HFF-Myc (cell line): ENCODE measurements at regions not wholly inside any gene's neighbourhood (a gene's known extent, or its start where the extent isn't known, plus 50 kb on each side); places are given as distances from the start of the nearest gene placed in this dataset.

Source experiments
- DNase-seq: peaks from one replicate; pipeline ENCODE4 v3.0.0-alpha.2; 2011; ENCODE audit warnings: low read depth; ENCODE audit errors: extremely low read depth
- H3K4me3 ChIP-seq: replicated peaks from 2 replicates; pipeline ENCODE4 v1.5.1; 2011; ENCODE audit warnings: low read depth, mild to moderate bottlenecking, control low read depth, low read length
- TF ChIP-seq, protein P1 (sequence below): IDR thresholded peaks from 2 replicates; pipeline ENCODE4 v1.5.1; 2012; ENCODE audit warnings: mild to moderate bottlenecking, low read depth, low read length, control low read depth; ENCODE audit errors: missing control alignments

DNA sequence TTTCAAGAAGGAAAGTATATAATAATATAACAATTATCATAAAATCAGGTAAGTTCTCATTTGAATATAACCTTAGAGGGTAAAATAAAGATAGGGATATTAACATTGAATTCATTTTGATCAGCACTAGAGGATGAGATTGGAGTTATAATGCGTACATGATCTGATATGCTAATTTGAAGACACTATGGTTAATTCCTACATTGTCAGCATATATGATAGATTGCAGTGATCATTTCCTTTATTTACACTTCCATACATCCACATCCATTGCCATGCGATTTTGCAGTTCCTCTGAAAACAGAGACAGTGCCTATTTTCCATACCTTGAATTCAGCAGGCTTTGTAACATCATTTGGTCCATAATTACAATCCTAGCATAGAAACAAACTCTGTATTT is 519.2 kb downstream of the CCDC85A start:
- no peak overlapping the region for H3K4me3 ChIP-seq
- no peak for DNase-seq
- TF ChIP-seq, protein P1, sequence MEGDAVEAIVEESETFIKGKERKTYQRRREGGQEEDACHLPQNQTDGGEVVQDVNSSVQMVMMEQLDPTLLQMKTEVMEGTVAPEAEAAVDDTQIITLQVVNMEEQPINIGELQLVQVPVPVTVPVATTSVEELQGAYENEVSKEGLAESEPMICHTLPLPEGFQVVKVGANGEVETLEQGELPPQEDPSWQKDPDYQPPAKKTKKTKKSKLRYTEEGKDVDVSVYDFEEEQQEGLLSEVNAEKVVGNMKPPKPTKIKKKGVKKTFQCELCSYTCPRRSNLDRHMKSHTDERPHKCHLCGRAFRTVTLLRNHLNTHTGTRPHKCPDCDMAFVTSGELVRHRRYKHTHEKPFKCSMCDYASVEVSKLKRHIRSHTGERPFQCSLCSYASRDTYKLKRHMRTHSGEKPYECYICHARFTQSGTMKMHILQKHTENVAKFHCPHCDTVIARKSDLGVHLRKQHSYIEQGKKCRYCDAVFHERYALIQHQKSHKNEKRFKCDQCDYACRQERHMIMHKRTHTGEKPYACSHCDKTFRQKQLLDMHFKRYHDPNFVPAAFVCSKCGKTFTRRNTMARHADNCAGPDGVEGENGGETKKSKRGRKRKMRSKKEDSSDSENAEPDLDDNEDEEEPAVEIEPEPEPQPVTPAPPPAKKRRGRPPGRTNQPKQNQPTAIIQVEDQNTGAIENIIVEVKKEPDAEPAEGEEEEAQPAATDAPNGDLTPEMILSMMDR: no peak

DNA sequence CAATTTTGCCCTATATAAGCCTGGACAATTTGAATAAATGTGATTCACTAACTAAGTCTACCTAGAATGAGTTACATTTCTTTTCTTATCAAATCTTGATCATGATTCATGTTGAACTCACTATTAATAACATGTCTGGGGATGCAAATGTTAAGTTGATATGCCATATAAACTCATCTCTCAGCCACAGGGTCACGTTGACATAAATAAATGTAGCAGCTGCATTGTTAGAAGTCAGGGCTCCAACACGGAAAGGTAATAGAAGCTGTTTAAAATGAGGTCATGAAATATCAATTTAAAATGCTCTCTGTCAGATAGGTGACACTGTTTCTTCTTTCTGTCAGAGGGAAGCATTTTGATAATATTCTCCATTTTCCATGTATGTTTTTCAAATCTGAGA is 521.9 kb downstream of the CCDC85A start:
- TF ChIP-seq, protein P1: no peak
- DNase-seq: no peak
- no peak overlapping the region for H3K4me3 ChIP-seq

DNA sequence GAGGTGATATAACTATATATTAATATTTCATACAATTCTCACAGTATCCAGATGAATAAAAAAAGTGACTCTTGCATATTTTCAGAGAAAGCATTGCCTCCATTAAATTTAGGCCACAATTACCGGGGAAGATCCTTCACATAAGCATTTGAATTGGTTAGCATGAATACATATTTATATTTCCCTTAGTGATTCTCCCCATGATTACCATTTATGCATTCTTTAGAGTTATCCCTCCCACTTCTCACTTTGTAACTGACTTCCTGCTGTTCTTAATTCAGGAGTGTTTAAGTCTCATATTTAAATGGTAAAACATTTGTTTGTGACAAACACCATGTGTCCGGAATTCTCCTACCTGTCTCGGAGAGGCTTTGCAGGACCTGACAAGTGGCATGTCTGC is 523.4 kb downstream of the CCDC85A start:
- TF ChIP-seq, protein P1: no peak
- no peak overlapping the region for H3K4me3 ChIP-seq
- DNase-seq: no peak

DNA sequence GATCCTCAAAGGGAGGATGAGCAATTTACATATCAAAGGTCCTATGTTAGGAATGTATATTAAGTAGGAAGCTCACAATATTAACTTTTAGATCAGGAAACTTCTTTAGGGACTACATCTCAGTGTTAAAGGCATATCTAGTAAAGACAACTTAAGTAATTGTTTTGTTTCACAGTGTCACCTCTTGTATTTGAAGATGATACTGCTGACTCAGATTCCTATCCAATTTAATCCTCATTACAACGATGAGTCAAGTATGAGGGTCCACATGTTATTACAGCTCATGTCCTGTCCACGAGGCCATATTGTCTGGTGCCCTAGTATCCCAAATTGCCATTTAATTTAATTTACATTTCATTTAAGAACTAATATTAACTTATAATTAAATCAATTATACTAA is 523.9 kb downstream of the CCDC85A start:
- TF ChIP-seq, protein P1: no peak
- DNase-seq: no peak
- H3K4me3 ChIP-seq: no peak overlapping the region

DNA sequence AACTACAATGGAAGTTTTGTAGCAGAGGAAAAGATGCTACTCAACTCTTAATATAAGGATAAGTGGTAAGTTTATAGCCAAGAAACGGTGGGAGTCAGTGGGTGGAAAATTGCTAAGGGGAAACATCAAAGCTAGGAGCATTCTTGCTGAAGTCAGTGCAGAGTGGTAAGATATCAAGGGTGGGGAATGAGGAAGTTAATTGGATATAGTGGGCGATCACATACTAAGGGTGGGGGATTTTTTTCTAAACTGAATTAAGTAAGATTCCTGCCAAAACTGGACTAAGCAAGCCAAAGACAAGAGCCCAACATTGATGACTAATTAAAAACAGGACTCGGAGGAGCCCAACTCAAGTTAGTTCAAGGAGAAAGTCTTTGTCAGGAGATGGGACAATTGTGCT is 525.4 kb downstream of the CCDC85A start:
- no peak overlapping the region for H3K4me3 ChIP-seq
- DNase-seq: no peak
- TF ChIP-seq, protein P1: no peak

DNA sequence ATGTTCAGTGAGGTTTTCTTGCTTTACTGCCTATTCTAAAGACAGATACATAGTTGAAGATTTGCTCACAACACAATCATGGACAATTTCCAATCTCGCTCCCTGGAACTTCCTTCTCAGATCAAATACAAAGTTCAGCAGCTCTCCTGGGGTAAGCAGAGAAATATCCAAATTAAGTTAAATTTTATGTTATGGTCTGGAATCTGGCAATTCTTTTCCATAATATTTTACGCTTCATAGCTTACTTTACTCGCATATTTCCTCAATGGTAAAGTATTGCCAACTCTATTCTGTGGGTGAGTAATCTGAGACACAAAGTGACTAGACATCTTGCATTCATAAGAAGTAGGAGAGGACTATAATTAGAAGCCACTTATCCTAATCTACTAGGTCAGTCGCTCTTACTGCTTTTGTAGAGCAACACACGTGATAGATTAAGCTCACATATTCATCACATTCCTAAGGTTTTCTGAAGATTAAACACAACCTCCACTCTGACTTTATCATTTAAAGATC is 529.4 kb downstream of the CCDC85A start:
- DNase-seq: no peak
- TF ChIP-seq, protein P1: no peak
- no peak overlapping the region for H3K4me3 ChIP-seq

DNA sequence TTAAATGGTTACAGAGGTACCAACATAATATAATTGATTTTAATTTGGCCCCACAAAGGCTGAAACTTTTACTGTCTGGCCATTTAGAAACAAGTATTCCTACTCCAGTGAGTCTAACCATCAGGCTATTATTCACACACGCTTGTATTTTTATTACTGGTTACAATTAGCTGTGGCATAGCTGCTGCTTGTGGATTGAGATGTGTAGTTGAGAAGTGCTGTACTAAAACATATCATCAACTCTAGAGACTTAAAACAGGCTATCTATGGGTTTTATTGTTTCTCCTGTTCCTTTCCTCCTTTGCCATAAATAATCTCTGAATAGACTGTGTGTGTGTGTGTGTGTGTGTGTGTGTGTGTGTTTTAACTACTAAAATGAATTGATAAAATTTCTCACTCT is 530.2 kb downstream of the CCDC85A start:
- DNase-seq: no peak
- H3K4me3 ChIP-seq: no peak overlapping the region
- TF ChIP-seq, protein P1: no peak
